ENCODE measurements at regions not wholly inside any gene's neighbourhood (a gene's known extent, or its start where the extent isn't known, plus 50 kb on each side); places are given as distances from the start of the nearest gene placed in this dataset.

GRCh38 chr10:2852574-2853323 lies 214.6 kb upstream of the PFKP start:
- TF ChIP-seq CTCF (conservative IDR thresholded peaks at IDR 0.05; ENCODE audit: low read depth, low read length) (no peak), EZH2phosphoT487 (IDR thresholded peaks at IDR 0.05; ENCODE audit: borderline replicate concordance, low read length) (no peak)

Data from PC-3 (cell line).